Right renal pelvis (tissue), 4 donors: ENCODE measurements at regions not wholly inside any gene's neighbourhood (a gene's known extent, or its start where the extent isn't known, plus 50 kb on each side); places are given as distances from the start of the nearest gene placed in this dataset.

ENCODE experiments used
- DNase-seq, 4 donors: peaks; one replicate each; pipeline ENCODE4 v3.0.0-alpha.2; 2013; ENCODE audit warnings: low read depth in 4 of 4, low spot score in 3 of 4, missing footprints in 1 of 4

DNA sequence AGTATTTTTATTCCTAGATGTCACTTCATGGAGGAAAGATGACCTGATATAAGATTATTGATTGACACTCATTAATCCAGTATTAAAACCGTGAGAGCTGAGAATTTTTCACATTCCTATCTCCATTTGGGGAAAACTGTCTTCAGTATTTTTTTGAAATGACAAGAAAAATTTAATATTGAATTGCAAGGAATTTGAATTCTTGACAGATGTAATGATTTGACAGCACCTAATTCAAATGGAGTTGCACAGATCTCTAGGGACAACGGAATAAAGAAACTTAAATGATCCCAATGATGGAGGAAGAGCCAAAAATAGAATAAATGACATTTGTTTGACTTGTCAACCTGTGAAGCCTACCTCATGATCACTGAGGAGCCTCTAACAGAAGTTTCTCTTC lies 1591.4 kb downstream of the HACE1 start:
- no peak for DNase-seq

DNA sequence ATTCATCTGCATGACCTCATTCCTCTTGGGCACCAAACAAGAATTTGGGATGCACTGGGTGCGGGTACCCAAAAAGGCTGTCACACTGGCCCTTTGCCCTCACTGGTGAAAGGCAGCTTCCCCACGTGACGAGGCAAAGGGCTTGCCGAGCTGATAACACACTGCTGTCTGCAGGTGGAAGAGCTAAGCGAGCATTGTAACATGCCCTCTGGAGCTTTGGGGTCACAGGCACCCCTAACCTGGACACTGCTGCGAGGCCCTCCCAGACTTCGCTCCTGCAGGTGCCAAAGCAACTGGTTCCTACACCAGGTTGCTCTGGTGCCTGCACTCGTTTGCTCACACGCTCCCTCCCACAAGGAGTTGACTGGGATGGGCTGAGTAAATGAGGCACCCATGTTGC lies 1595.7 kb downstream of the HACE1 start:
- DNase-seq = no peak

DNA sequence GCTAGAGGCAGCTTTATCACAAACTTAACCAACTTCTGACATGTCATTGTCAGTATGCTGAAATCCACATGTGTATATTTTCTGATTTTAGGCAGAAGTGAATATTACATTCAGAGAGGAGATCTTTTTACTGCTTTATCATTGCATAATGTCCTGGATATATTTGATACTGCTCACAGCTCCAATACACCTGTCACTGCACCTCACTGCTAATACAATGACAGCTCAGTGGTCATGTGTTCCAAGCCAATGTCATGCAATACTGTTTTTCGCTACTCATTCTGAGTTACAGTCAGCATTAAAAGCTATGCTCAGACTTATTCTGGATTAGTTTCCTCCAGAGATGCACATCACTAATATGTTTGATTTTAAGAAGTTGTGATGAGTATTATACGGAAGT lies 1604.6 kb downstream of the HACE1 start:
- no peak for DNase-seq

DNA sequence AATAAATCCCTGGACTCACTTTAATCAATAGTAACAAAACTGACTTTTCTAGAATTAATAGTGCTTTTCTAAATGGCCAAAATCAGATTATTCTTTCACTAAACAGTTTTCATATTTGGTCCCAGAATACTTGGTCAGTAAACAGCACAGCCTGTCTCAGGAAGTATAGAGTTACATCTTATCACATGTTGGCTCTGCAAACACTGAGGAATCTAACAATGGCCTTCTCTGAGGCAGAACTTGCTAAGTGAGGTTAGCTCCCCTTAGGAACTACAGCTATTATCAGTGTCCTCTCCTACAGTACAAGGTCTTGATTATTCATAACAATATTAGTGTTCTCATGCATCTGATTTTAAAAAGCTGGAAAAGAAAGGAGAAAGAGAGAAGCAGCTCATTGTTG lies 1622.8 kb downstream of the HACE1 start:
- DNase-seq = no peak

DNA sequence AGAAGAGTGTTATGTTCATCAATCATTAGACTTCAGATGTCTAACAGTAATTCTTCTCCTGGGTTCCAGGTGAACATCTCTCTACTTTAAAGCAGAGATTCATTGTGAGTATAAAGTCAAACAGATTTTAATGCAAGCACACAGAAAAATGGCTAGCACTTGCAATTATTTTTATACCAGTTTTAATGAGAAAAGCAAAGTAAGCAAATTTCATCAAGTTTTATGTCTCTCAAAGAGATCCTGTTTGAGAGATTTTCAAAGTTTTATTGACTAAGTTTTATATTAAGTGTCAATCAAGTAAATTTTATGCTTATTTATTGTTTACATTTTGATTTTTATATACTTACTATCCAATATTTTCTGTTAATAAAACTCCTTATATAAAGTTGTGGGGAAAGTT lies 1628.5 kb downstream of the HACE1 start:
- DNase-seq = no peak

DNA sequence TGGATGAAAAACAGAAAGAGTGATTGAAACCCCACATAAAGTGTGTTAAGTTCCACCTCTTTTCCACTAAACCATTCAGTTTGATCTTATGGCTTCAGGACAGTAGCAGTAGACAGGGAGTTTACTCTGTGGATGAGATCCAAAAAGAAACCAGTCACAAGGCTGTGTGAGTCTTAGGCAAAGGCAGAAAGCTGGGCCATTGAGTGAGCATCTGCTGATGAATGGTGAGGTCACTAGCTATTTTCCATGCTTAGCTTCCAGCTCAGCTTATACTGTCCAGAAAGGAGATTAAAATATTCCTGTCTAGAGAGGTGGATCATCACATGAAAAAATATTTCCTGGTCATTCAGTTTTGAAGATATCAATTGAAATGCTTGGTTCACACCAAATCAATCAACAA lies 1643.9 kb downstream of the HACE1 start:
- DNase-seq = no peak

DNA sequence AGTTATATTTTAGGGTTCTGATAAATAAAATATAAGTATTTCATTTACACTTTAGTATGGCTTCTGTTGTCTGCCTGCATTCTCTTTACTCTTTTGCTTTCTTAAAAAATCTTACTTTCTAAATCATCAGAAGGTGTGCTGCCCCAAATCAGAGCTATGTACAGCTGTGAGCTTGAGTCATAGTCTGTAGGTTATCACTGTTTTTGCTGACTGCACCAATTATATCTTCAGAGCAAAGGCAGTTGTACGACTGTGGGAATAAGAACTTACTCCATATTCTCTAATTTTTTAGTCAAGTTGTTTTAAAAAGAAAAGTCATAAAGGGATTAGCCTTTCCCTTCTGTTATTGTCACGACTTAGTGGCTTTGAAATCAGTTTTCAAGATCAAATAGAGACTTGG lies 1649.0 kb downstream of the HACE1 start:
- DNase-seq = no peak

DNA sequence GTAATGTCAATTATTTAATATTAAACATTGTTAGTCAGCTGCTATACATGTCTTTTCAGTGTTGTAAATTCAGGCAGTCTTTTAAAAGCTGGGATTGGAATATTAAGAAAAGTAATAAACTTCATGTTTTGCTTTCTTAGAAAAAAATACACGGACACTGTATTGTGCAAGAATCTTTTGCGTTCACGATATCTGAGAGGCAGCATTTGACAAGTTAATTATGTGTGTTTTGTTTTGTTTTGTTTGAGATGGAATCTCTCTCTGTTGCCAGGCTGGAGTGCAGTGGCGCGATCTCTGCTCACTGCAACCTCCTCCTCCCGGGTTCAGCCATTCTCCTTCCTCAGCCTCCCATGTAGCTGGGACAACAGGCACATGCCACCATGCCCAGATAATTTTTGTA lies 1661.3 kb downstream of the HACE1 start:
- no peak for DNase-seq

DNA sequence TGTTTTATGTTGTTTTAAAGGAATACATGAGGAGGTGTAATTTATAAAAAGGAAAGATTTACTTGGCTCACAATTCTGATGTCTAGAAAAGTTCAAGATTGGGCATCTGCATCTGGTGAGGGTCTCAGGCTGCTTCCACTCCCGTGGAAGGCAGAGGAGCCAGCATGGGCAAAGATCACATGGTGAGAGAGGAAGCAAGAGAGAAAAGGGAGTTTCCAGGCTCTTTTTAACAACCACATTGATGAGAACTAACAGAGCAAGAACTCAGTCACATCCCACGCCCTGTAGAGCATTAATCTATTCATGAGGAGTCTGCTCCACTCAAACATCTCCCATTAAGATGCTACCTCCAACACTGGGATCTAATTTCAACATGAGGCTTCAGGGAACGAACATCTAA lies 1666.3 kb downstream of the HACE1 start:
- DNase-seq = no peak

DNA sequence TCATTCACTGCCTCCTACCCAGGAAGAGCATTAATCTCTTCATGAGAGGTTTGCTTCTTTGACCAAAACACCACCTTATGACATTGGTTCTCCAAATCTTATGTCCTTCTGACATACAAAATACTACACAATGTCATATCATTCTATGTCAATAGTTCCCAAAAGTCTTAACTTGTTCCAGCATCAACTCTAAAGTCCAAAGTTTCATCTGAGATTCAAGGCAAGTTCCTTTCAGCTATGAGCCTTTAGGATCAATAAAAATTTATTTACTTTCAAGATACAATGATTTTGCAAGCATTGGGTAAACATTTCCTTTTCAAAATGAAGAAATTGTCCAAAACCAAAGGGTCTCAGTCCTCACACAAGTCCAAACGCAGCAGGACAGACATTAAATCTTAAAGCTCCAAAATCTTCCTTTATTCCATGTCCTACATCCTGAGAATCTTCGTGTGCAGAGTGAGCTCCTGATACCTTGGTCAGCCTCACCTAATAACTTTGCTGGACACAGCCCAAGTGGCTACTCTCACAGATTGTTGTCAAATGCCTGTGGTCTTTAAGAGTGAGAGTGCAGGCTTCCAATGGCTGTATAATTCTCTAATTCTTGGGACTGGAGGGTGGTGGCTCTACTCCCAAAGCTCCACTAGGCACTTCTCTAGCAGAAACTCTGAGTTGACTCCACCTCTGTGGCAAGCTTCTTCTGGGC lies 1668.2 kb downstream of the HACE1 start:
- DNase-seq = no peak

DNA sequence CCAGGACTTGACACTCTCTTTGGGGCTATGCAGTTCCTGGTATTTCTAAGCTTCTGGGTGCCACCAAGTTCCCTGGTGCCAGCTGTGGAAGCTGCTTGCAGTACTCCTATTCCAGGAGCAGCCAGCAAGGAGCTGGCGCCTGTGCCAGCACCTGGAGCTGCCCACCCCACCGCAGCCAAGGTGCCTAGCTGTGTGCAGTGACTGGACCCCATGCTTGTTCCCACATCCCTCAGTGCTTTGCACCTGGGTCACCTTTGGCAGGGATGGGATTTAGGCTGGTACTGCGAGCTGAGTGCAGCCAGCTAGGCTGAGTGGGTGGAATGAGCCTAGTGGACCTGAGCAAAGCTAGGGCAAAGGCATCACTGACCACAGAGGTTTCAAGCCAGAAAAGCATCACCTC lies 1674.9 kb downstream of the HACE1 start:
- no peak for DNase-seq

DNA sequence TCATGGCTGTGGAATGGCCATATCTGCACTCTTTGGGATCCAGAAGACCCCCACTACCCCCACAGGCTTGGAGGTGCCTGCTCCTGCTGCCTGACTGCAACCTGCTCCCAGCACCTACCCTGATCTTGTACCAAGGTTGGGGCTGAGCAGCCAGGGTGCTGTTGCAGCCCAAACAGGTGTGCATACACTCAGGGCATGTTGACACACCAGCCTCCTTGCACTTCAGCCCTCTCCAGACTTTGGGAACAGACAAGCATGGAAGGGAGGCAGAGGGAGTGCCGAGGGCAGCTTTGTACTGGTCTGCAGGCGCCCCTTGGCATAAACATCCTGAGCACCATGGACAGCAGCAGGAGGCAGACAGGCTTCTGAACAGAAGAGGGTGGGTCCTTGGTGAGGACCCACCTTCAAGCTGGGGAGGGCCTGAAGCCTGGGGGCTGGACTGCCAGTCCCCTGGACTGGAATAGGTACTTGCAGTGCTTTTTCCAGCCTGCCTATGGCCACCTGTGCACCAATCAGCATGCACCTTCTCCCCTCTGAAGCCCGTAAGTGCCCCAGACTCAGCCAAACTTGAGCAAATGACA lies 1675.8 kb downstream of the HACE1 start:
- DNase-seq = no peak

DNA sequence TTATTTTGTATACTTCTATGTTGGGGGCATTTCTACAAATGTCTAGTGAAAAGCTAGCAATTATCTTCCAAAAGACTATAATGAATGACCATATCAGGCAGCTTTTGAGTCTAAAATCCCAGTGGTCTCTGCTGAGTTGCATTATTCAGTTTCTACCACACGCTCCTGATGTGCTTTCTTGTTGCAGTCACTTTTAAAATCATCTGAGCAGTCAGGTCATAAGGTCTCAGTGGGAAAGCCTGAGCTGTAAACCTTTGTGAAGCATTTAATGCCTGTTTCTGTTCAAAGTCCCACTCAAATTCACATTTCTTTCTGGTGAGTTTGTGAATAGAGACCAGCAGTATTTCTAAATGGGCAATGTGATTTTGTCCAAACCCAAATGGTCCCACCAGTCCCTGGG lies 1681.5 kb downstream of the HACE1 start:
- no peak for DNase-seq

DNA sequence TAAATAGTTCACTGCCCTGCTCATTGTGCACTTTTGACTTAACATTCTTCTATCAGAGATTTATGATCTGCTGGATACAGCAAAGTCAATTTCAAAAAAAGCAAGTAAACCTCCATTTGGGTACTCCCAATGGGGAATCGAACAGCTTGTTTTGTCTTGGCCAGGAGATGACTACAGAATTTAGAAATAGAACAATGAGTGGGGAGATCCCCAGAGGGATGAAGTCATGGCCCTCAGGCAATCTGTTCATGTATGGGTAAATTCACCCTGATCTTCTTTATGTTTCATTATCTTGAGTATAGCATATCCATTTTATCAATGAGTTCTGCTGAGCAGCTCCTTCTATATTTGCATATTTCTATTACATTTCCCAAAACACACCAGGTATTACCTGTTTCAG lies 1681.9 kb downstream of the HACE1 start:
- no peak for DNase-seq

DNA sequence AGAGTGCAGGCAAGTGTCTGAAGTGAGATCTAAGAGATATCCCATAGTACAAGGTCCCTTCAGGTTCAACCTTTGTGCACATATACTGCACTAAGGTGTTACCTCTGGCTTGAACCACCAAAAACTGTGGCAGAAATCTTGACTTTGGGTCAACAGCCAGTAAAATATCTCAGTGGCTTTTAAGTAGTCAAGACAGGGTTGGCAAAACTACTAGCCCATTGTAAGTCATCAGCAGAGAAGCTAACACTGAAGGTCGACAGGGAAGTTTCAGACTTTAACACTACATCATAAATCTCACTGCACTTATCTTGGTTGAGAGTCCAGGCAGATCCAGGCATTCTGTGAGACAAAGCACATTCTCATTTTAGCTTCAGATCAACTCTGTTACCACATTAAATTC lies 1684.7 kb downstream of the HACE1 start:
- DNase-seq = no peak

DNA sequence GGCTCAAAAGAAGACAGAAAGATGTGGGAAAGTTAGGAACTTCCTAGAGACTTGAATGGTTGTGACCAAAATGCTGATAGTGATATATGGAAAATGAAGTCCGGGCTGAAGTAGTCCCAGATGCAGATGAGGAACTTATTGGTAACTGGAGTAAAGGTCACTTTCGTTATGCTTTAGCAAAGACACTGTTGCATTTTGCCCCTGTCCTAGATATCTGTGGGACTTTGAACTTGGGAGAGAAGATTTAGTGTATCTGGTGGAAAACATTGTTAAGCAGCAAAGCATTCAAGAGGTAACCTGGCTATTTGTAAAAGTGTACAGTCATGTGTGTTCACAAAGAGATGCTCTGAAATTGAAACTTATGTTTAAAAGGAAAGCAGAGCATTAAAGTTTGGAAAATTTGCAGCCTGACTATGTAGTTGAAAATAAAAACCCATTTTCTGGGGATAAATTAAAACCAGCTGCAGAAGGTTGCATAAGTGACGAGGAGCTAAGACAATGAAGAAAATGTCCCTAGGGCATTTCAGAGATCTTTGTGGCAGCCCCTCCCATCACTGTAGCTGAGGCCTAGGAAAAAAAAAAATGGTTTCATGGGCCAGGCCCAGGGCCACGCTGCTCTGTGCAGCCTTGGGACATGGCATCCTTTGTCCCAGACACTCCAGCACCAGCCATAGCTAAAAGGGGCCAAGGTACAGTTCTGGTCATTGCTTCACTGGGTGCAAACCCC lies 1692.2 kb downstream of the HACE1 start:
- no peak for DNase-seq

DNA sequence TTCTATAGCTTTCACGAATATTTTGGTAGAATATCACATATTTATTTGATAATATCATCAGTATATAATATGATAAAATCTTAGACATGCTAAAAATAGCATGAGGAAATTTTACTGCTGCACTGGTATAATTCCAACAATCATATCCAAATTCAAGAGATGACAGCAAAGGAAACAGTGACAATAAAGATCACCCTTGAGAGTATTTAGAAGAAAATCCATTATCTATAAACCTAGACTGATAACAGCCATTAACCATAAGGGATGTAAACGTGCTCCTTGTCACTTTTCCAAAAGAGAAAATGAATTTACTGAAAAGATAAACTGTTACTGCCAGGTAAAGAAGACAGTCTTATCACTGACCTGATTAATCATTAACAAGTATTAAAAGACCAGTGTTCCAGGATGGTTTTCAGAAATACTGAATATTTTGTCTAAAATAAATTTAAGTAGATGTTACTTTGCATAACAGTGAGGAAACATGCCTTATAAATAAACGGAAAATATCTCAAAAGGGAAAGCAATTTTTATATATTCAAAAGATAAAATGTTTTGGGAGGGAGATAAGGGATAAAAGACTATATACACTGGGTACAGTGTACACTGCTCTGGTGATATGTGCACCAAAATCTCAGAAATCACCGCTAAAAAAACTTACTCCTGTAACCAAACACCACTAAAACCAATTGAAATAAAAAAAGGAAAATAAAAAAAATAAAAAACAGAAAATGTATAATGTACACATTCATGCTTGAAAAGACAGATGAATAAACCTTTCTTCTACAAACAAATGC lies 1704.7 kb downstream of the HACE1 start:
- DNase-seq = no peak

DNA sequence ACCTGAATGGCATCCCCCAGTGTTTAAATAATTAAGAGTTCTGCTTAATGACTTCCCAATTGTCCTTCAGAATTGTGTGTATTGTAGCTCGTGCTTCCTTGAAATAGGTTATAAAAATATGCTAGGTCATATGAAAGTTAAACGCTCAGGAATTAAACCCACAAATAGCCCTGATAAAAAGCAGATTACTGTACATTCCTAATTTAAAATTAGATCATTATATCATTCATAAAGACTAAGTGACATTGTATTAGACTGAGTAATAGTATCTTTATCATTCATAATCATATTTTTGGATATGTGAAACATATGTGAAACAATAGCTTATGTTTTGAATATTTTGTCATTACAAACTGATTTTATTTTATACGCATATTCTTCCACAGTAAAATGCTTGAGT lies 1706.7 kb downstream of the HACE1 start:
- DNase-seq = no peak

DNA sequence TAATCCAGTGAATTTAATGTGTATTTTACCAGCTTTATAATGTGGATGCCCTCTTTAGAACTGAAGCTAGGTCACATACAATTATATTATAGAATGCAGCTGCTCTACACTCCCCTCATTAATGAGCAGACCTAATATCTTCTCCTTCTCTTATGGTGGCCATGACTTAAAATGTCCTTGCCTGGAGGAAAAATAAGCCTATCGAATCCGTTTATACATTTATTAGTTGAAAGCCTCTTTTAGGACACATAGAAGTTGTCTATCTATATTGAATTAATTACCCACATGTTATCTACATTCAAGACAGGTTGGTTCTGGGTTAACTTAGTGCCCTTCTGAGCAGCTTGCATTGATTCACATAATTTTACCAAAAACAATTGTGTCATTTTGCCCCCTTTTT lies 1716.8 kb downstream of the HACE1 start:
- no peak for DNase-seq

DNA sequence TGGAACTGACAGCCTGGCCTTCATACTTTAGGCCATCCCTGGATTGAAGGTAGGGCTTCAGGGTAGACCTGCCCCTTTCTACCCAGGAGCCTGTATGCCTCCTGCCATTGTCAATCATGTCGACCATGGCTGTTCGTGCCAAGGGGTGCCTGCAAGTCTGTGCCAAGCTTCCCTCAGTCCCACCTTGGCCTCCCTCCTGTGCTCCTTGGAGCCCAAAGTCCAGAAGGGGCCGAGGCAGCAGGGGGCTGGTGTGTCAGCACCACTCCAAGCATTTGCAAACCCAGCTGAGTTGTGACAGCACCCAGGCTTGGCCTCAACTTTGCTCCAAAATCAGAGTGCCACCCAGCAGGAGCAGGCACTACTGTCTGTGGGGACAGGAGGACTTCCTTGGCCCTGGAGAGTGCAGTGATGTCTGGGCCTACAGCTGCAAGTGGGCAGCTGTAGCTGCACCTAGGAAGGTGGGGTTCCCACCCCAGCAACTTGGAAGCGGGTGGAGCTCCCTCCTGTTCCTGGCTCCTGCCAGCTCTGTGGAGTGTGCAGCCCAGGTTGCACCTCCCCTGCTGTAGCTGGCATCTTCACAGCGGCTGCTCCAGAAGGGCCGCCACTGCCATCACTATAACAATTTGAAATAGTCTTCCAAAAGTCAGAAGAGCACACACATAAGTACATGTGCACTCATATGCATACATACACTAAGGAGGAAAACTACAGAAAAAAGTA lies 1719.3 kb downstream of the HACE1 start:
- no peak for DNase-seq

DNA sequence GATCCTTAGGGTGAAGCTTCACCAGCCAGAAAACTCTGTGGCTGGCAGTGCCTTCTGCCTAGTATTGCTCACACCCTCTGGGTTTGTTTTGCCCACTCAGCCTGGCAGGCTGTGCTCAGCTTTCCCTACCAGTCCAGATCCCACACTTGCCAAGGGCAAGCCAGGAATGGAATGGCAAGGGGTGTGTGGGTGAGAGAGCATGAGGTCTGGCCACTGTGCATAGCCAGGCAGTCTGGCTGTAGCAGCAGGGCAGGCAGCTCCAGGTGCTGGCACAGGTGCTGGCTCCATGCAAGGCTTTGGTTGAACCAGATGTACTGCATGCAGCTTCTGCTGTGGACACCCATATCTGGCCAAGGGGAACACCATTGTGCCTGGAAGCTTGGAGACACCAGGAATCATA lies 1720.3 kb downstream of the HACE1 start:
- DNase-seq = no peak
